Epidermal melanocyte (primary cell): ENCODE measurements at regions not wholly inside any gene's neighbourhood (a gene's known extent, or its start where the extent isn't known, plus 50 kb on each side); places are given as distances from the start of the nearest gene placed in this dataset.

Experiments
- DNase-seq: peaks from one replicate; pipeline ENCODE4 v3.0.0; 2011; ENCODE audit warnings: low spot score; ENCODE audit not compliant: insufficient read length

- no peak for DNase-seq
Measured at GRCh38 chr6:21807299-21808044, 213.9 kb downstream of the SOX4 start.

DNA sequence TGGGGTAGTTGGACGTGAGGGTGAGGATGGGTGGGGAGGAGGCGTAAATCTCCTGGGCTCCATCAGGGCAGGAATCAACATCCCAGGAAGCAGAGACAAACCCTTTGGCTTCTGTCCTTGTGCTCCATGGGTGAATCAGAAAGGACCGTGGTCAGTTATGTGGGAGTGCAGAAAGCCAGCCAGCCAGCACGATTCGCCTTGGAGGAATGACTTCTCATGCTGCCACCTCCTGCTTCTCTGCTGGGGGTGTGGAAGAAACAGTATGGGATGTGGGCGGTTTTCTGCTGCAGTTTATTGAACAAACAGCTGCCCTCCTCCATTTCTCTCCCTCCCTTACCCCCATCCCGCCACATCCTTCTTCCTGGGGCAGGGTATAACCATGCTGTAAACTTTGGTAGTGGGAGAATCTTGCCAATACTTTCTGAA is 214.5 kb downstream of the SOX4 start:
- DNase-seq, result no peak

- no peak for DNase-seq
Measured at GRCh38 chr6:21808551-21809242, 215.1 kb downstream of the SOX4 start.

- DNase-seq, result no peak
Measured at GRCh38 chr6:21811484-21811883, 217.9 kb downstream of the SOX4 start.

DNA sequence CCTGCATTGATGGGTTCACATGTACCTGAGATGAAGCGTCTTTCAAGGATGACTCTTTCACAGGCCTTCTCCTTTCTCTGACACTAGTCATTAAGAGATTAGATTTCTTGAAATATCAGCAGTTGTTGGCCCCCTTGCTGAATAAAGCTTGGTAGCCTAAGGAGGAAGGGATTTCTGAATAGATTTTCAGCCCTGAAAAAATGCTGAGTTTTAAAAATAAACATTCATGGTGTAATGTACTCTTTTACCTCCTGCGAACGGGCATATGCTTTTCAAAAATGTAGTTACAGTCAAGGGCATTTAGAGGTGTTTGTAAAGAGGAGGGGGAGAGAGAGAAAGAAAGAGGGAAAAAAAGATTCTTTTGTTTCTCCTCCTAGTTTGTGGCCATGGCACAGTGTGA is 222.7 kb downstream of the SOX4 start:
- DNase-seq, result no peak

- DNase-seq, result no peak
Measured at GRCh38 chr6:21820442-21820841, 226.9 kb downstream of the SOX4 start.

DNA sequence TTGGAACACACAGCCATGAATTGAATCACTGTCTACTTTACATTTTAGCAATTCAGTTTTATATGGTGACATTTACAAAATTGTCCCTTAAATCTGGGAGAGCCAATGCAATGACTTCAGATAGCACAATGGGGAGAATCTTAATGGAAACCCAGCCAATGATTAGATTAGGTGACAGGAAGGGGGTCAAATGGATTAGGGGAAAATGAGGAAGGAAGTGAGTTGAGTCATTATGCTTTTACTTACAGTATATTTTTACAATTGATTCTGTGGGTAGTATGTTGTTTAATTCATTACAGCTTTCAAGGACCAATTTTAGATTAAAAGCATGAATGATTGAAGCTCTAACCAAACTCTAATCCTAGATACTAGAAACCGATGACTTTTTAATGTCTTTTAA is 229.8 kb downstream of the SOX4 start:
- no peak for DNase-seq

DNA sequence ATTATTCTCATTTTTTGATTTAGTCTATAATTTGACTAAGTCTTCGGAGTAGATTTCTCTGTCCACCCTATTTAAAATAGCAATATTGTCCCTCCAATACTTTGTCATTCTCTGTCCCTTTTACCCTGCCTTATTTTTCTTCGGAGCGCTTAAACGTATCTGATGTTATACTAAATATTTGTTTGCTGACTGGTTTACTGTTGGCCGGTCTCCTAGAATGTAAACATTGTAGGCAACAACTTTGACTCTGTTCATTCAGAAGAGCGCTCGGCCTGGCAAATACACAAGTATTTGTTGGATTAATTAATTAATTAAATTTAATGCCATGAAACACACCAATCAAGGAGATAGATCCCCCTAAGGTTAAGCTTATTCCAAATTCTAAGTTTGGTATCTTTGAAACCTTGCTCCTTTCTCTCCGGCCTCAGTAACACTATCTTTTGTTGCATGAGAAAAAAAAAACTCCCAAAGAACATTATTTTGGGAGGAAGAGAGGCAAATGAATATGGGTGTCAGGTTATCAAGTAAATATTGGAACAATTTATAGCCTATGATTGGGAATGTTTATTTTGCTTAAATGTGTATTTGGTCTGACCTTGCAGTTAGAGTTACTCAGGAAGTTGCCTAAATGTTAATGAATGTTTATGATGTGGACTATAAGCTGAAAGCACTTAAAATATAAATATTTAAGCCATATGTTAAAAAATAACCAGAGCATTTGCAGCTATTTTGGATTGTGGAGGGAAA is 231.1 kb downstream of the SOX4 start:
- DNase-seq, result no peak

- no peak for DNase-seq
Measured at GRCh38 chr6:21826023-21826422, 232.5 kb downstream of the SOX4 start.

DNA sequence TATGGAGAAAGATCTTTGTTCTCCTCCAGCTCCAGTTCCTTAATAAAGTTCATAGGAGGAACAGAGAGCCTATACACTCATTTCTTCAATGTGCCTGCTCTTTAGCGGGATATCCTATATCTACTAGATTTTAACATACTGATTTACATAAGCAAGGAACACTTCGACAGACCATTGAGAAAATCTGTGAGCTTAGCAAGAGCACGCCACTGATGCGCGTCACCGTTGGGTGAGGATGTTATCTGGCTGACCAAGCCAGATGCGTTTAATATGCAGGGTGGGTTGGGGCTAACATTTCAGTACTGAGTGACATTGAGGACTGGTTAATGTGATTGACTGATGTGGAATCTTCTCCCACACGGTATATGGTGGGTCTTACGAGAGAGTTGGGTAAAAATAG is 233.4 kb downstream of the SOX4 start:
- DNase-seq, result no peak

GRCh38 chr6:21827425-21828202 is 234.1 kb downstream of the SOX4 start:
- no peak for DNase-seq

GRCh38 chr6:21828704-21829103 is 235.2 kb downstream of the SOX4 start:
- DNase-seq, result no peak

DNA sequence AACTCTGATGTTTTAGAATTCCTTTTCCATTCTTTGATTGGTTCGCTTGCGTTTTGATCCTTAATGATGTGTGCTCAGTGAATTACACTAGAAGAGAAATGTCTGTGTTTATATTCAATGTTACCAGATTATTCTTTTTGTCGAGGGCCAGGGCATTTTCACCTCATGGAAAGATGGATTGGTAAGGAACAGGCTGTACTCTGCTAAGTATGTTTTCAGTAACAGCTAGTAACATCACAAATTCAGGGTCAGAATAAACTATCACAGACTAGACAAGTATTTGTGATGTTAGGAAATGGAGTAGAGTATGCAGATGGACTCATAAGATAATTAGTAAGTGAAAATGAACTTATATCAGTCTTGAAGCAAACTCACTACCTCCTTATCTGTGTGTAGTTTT is 235.6 kb downstream of the SOX4 start:
- no peak for DNase-seq

GRCh38 chr6:21831521-21832291 is 238.2 kb downstream of the SOX4 start:
- no peak for DNase-seq

GRCh38 chr6:21836277-21836676 is 242.7 kb downstream of the SOX4 start:
- no peak for DNase-seq

- DNase-seq, result no peak
Measured at GRCh38 chr6:21836772-21837425, 243.3 kb downstream of the SOX4 start.

DNA sequence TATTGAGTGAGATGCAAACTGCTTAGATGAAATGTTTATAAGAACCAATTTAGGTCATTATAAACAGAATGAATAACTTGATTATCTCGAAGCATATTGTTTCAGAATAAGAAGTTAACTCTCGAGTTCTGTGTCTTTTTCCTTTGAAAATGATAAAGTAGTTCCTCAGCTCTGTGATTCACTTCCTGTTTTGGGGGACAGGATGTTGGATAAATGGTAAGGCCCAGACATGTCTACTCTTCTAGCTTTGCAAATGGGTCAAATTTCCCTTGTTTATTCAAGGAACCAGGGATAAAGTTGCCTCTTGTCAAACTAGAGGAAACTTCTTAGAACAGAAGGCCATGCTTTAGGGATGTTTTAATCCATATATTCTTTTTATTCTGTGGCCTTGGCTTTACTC is 246.9 kb downstream of the SOX4 start:
- no peak for DNase-seq

- no peak for DNase-seq
Measured at GRCh38 chr6:21842875-21843645, 249.5 kb downstream of the SOX4 start.

DNA sequence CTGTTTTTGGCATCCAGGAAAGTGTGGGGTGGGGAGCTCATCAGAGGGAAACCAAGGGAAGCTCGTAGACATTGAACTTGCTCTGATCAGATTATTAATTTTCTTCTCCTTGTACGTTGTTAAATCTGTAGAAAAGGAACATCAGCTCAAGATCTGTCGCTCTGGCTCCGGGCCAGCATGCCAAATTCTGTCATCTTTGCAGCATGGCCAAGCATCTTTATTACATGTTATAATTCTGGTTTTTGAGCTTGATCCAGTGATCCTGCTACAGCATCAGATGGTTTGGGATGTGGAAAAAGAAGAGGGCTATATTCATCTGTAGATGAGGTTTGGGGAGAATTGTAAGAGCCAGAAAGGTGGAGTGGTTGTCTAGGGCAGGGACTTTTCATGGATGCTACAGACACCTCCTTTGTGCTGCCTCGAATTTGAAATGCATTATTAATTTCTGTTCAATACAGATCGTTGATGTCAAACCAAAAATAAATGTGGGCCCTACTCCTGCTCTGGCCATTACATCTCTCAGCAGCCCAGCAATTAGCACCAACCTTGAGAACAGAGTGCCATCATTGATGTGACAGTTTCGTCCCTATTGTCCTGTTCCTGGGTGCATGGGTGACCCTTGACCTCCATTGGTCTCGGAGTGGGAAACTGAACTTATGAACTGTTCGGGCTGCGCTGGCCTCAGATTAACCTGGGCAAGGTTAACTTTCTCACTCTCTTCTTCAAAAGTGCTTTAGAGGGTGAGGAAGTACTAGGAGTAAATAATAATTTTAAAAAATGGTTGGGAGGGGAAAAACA is 250.8 kb downstream of the SOX4 start:
- no peak for DNase-seq
